Liver (tissue), 3 donors: ENCODE measurements at regions not wholly inside any gene's neighbourhood (a gene's known extent, or its start where the extent isn't known, plus 50 kb on each side); places are given as distances from the start of the nearest gene placed in this dataset.

Experiments used
- ATF3 ChIP-seq: IDR thresholded peaks from 2 replicates; pipeline ENCODE4 v1.6.1; 2016; ENCODE audit warnings: antibody characterized with exemption
- EGR1 ChIP-seq, 2 donors: IDR thresholded peaks; 2 replicates each; pipeline ENCODE4 v1.6.1; 2016 to 2018; ENCODE audit warnings: antibody characterized with exemption in 2 of 2, low read depth in 2 of 2
- FOXA1 ChIP-seq: IDR thresholded peaks from 2 replicates; pipeline ENCODE4 v1.6.1; 2016; ENCODE audit warnings: antibody characterized with exemption
- GABPA ChIP-seq, 2 donors: IDR thresholded peaks in 1 of 2; conservative IDR thresholded peaks in 1 of 2; 2 replicates each; pipeline ENCODE4 v1.6.1; 2016; ENCODE audit warnings: antibody characterized with exemption in 2 of 2, mild to moderate bottlenecking in 1 of 2, moderate library complexity in 1 of 2
- MAX ChIP-seq: IDR thresholded peaks from 2 replicates; pipeline ENCODE4 v1.6.1; 2016; ENCODE audit warnings: antibody characterized with exemption
- NR2F2 ChIP-seq: IDR thresholded peaks from 2 replicates; pipeline ENCODE4 v1.6.1; 2016; ENCODE audit warnings: antibody characterized with exemption
- RAD21 ChIP-seq, 2 donors: IDR thresholded peaks; 2 replicates each; pipeline ENCODE4 v1.6.1; 2016; ENCODE audit warnings: antibody characterized with exemption in 2 of 2, mild to moderate bottlenecking in 2 of 2
- RXRA ChIP-seq, 2 donors: IDR thresholded peaks; 2 replicates each; pipeline ENCODE4 v1.6.1; 2017 to 2018; ENCODE audit warnings: antibody characterized with exemption in 2 of 2, mild to moderate bottlenecking in 1 of 2
- TAF1 ChIP-seq: conservative IDR thresholded peaks from 2 replicates; pipeline ENCODE4 v1.6.1; 2016; ENCODE audit warnings: antibody characterized with exemption, mild to moderate bottlenecking
- YY1 ChIP-seq: IDR thresholded peaks from 2 replicates; pipeline ENCODE4 v1.6.1; 2016; ENCODE audit warnings: antibody characterized with exemption, mild to moderate bottlenecking
- ZBTB33 ChIP-seq: IDR thresholded peaks from 2 replicates; pipeline ENCODE4 v1.6.1; 2016; ENCODE audit warnings: antibody characterized with exemption
- TF ChIP-seq, protein P1 (sequence below): IDR thresholded peaks from 2 replicates; pipeline ENCODE4 v1.6.1; 2016; ENCODE audit warnings: antibody characterized with exemption, mild to moderate bottlenecking
- TF ChIP-seq, protein P2 (sequence below): fragments of 150-350 bp; IDR thresholded peaks from 2 replicates; pipeline ENCODE4 v1.5.1; 2017; ENCODE audit warnings: improper control_type of control experiment, low read depth, low read length; ENCODE audit not compliant: missing input control
- donor health status: healthy.
- donor health status: healthy.

GRCh38 chr16:17802571-17802970 lies 331.8 kb upstream of the XYLT1 start:
- TF ChIP-seq, protein P1, sequence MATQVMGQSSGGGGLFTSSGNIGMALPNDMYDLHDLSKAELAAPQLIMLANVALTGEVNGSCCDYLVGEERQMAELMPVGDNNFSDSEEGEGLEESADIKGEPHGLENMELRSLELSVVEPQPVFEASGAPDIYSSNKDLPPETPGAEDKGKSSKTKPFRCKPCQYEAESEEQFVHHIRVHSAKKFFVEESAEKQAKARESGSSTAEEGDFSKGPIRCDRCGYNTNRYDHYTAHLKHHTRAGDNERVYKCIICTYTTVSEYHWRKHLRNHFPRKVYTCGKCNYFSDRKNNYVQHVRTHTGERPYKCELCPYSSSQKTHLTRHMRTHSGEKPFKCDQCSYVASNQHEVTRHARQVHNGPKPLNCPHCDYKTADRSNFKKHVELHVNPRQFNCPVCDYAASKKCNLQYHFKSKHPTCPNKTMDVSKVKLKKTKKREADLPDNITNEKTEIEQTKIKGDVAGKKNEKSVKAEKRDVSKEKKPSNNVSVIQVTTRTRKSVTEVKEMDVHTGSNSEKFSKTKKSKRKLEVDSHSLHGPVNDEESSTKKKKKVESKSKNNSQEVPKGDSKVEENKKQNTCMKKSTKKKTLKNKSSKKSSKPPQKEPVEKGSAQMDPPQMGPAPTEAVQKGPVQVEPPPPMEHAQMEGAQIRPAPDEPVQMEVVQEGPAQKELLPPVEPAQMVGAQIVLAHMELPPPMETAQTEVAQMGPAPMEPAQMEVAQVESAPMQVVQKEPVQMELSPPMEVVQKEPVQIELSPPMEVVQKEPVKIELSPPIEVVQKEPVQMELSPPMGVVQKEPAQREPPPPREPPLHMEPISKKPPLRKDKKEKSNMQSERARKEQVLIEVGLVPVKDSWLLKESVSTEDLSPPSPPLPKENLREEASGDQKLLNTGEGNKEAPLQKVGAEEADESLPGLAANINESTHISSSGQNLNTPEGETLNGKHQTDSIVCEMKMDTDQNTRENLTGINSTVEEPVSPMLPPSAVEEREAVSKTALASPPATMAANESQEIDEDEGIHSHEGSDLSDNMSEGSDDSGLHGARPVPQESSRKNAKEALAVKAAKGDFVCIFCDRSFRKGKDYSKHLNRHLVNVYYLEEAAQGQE, result no peak
- TF ChIP-seq, protein P2, sequence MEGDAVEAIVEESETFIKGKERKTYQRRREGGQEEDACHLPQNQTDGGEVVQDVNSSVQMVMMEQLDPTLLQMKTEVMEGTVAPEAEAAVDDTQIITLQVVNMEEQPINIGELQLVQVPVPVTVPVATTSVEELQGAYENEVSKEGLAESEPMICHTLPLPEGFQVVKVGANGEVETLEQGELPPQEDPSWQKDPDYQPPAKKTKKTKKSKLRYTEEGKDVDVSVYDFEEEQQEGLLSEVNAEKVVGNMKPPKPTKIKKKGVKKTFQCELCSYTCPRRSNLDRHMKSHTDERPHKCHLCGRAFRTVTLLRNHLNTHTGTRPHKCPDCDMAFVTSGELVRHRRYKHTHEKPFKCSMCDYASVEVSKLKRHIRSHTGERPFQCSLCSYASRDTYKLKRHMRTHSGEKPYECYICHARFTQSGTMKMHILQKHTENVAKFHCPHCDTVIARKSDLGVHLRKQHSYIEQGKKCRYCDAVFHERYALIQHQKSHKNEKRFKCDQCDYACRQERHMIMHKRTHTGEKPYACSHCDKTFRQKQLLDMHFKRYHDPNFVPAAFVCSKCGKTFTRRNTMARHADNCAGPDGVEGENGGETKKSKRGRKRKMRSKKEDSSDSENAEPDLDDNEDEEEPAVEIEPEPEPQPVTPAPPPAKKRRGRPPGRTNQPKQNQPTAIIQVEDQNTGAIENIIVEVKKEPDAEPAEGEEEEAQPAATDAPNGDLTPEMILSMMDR, result no peak
- TF ChIP-seq NR2F2, result no peak
- no peak for TF ChIP-seq GABPA (IDR thresholded peaks at IDR 0.05 in 1 of 2, conservative IDR thresholded peaks at IDR 0.05 in 1 of 2)
- no peak for TF ChIP-seq EGR1 (IDR thresholded peaks at IDR 0.05; ENCODE audit: low read depth in 2 of 2)
- TF ChIP-seq TAF1, result no peak
- no peak for TF ChIP-seq FOXA1
- no peak for TF ChIP-seq RAD21 (IDR thresholded peaks at IDR 0.05)
- no peak for TF ChIP-seq YY1
- TF ChIP-seq ATF3, result no peak
- TF ChIP-seq MAX, result no peak
- TF ChIP-seq RXRA (IDR thresholded peaks at IDR 0.05), result no peak
- TF ChIP-seq ZBTB33, result no peak
